Glutamatergic neuron (in vitro differentiated cells): ENCODE measurements at regions not wholly inside any gene's neighbourhood (a gene's known extent, or its start where the extent isn't known, plus 50 kb on each side); places are given as distances from the start of the nearest gene placed in this dataset.
"Not testable (repeated sequence)": the region's sequence is repeated elsewhere in the genome, so short reads cannot be mapped to it uniquely, and the experiment has no call there.

Experiments
- DNase-seq: peaks from one replicate; pipeline ENCODE4 v3.0.0; 2022
- H3K27ac Mint-ChIP-seq: one replicate; pipeline ENCODE4 v1.8.0; 2020; ENCODE audit warnings: mild to moderate bottlenecking, mixed read lengths, inconsistent platforms; ENCODE audit not compliant: unreplicated experiment
- H3K27me3 Mint-ChIP-seq: one replicate; pipeline ENCODE4 v1.8.0; 2020; ENCODE audit warnings: mild to moderate bottlenecking, moderate library complexity, mixed read lengths, inconsistent platforms; ENCODE audit not compliant: unreplicated experiment
- H3K36me3 Mint-ChIP-seq: one replicate; pipeline ENCODE4 v1.8.0; 2020; ENCODE audit warnings: mild to moderate bottlenecking, mixed read lengths, inconsistent platforms; ENCODE audit not compliant: unreplicated experiment
- H3K4me1 Mint-ChIP-seq: one replicate; pipeline ENCODE4 v1.8.0; 2020; ENCODE audit warnings: mild to moderate bottlenecking, low read depth, mixed read lengths, inconsistent platforms; ENCODE audit not compliant: unreplicated experiment
- H3K4me3 Mint-ChIP-seq: one replicate; pipeline ENCODE4 v1.8.0; 2020; ENCODE audit warnings: mild to moderate bottlenecking, mixed read lengths, inconsistent platforms; ENCODE audit not compliant: unreplicated experiment
- H3K9me3 Mint-ChIP-seq: one replicate; pipeline ENCODE4 v1.8.0; 2020; ENCODE audit warnings: mild to moderate bottlenecking, moderate library complexity, mixed read lengths, inconsistent platforms; ENCODE audit not compliant: unreplicated experiment
- TF ChIP-seq, protein P1 (sequence below): fragments of 200-600 bp; sonication (generic); IDR thresholded peaks from one replicate; pipeline ENCODE4 v1.5.0; 2021; ENCODE audit not compliant: partially characterized antibody, unreplicated experiment

DNA sequence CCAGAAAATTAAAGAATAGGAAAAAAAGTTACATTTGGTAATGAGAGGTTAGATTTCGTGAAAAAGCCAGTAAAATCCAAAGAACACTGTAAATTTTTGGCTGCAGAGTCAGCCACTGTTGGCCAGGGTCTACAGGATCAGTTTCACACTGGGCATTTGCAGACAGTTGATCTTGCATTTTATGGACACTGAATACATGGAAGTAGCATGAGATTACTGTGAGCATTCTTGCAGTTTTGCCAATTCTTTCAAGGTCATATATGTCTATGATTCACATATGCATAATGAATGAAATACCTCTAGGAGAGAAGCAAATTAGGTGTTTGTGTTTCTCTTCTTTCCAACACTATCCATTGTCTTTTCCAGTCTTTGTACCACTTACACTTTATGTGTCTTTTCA is 200.8 kb upstream of the DPYD start:
- H3K27me3 Mint-ChIP-seq, result no peaks in the 10 kb centered on the region
- no peak overlapping the region for H3K27ac Mint-ChIP-seq
- no peaks in the 10 kb centered on the region for H3K36me3 Mint-ChIP-seq
- no peaks in the 10 kb centered on the region for H3K4me1 Mint-ChIP-seq
- no peaks in the 10 kb centered on the region for H3K9me3 Mint-ChIP-seq
- H3K4me3 Mint-ChIP-seq, result no peak overlapping the region
- no peak for DNase-seq
- TF ChIP-seq, protein P1, sequence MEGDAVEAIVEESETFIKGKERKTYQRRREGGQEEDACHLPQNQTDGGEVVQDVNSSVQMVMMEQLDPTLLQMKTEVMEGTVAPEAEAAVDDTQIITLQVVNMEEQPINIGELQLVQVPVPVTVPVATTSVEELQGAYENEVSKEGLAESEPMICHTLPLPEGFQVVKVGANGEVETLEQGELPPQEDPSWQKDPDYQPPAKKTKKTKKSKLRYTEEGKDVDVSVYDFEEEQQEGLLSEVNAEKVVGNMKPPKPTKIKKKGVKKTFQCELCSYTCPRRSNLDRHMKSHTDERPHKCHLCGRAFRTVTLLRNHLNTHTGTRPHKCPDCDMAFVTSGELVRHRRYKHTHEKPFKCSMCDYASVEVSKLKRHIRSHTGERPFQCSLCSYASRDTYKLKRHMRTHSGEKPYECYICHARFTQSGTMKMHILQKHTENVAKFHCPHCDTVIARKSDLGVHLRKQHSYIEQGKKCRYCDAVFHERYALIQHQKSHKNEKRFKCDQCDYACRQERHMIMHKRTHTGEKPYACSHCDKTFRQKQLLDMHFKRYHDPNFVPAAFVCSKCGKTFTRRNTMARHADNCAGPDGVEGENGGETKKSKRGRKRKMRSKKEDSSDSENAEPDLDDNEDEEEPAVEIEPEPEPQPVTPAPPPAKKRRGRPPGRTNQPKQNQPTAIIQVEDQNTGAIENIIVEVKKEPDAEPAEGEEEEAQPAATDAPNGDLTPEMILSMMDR, result no peak

DNA sequence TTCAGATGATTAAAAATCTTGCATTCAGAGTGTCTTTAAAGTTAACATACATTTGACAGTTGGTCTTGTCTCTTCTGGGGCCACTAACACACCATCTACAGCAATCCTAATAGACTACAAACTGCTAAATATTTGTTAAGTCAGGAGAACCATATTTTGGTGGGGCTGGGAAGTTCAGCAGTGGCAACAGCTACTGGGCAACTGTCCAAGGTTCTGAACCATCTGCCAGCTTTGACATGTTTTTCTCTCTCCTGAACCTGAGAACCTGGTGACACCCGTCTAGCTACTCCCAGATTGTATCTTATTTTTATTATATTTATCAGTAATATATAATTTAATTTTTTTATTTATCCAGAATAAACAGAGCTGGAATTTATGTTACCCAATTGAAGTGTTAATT is 199.0 kb upstream of the DPYD start:
- TF ChIP-seq, protein P1, result no peak
- no peaks in the 10 kb centered on the region for H3K4me1 Mint-ChIP-seq
- DNase-seq, result no peak
- H3K9me3 Mint-ChIP-seq, result no peaks in the 10 kb centered on the region
- no peaks in the 10 kb centered on the region for H3K36me3 Mint-ChIP-seq
- no peaks in the 10 kb centered on the region for H3K27me3 Mint-ChIP-seq
- no peak overlapping the region for H3K27ac Mint-ChIP-seq
- H3K4me3 Mint-ChIP-seq, result no peak overlapping the region

DNA sequence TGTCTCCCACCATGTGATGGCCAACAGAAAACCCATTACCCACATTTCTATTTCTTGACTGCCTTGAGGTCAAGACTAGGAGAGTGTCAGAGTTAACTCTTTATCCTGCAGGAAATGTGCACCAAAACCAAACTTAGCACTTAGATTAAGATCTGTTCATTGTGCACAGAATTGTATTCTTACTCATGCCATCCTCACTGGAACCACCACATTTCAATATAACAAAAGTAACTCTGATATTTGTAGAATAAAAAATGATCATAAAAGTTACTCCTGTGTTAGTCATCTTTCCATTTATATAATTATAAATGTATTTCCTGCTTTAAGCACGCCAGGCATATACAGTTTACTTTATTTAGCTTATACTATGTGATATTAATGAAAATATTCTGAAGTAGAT is 193.0 kb upstream of the DPYD start:
- no peaks in the 10 kb centered on the region for H3K36me3 Mint-ChIP-seq
- H3K27me3 Mint-ChIP-seq, result no peaks in the 10 kb centered on the region
- TF ChIP-seq, protein P1, result no peak
- H3K9me3 Mint-ChIP-seq, result no peaks in the 10 kb centered on the region
- no peak overlapping the region for H3K4me3 Mint-ChIP-seq
- DNase-seq, result no peak
- no peak overlapping the region for H3K27ac Mint-ChIP-seq
- no peaks in the 10 kb centered on the region for H3K4me1 Mint-ChIP-seq

DNA sequence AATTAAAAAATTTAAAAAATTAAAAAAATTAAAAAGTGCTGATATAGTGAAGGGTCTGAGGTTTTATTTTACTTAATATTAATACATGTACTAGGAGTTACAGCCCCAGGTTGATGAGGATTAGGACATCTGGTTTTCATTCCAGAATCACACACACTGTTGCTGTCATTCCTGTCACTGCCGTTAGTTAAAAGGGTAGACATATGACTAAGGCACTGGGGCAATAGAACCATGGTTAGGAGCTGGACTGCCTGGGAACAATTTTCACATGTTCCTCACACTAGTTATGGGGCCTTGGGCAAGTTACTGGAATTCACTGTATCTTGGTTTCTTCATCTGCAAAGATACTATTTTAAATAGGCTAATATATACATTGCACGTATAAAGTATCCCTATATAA is 191.8 kb upstream of the DPYD start:
- H3K4me1 Mint-ChIP-seq, result no peaks in the 10 kb centered on the region
- H3K27ac Mint-ChIP-seq, result no peak overlapping the region
- peaks cover 5% of the 10 kb centered on the region for H3K9me3 Mint-ChIP-seq
- DNase-seq, result no peak
- H3K27me3 Mint-ChIP-seq, result no peaks in the 10 kb centered on the region
- peaks cover 9% of the 10 kb centered on the region for H3K36me3 Mint-ChIP-seq
- TF ChIP-seq, protein P1, result no peak
- H3K4me3 Mint-ChIP-seq, result no peak overlapping the region

DNA sequence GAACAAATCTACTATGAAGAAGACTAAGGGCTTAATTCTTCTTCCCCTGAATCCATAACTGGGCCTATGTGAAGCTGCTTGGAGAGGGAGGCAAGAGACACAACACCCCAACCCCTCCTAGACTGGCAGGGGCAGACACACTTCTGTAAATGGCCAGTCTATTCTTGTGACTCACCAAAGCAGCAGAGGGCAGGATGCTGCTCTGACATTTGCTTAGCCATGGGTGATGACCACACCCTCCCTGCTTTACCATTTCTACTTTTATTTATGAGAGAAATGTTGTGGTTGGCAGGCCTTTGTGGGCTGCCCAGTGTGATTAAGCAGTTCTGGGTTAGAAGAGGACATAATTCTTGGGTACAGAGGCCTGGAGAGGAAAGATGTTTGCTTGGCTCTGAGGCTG is 189.8 kb upstream of the DPYD start:
- H3K4me3 Mint-ChIP-seq, result no peak overlapping the region
- no peaks in the 10 kb centered on the region for H3K27me3 Mint-ChIP-seq
- DNase-seq, result no peak
- no peak overlapping the region for H3K27ac Mint-ChIP-seq
- TF ChIP-seq, protein P1, result no peak
- H3K36me3 Mint-ChIP-seq, result peaks cover 16% of the 10 kb centered on the region
- peaks cover 5% of the 10 kb centered on the region for H3K9me3 Mint-ChIP-seq
- H3K4me1 Mint-ChIP-seq, result no peaks in the 10 kb centered on the region

DNA sequence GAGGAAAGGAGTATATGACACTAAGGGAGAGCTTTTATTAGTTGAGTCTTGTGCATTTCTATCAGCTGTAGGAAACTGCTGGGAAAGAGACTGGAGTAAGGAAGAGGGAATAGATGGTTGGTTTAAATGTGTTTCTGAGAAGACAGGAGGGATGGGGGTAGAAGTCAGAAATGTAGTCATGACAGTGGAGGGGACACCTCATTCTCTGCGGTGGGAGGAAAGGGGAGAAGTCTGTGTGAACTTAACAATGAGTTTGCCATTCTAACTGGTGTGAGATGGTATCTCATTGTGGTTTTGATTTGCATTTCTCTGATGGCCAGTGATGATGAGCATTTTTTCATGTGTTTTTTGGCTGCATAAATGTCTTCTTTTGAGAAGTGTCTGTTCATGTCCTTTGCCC is 187.5 kb upstream of the DPYD start:
- not testable (repeated sequence) for H3K4me1 Mint-ChIP-seq, H3K4me3 Mint-ChIP-seq, H3K9me3 Mint-ChIP-seq, H3K27me3 Mint-ChIP-seq, H3K27ac Mint-ChIP-seq, DNase-seq
- H3K36me3 Mint-ChIP-seq, result peaks cover 16% of the 10 kb centered on the region
